Dermis microvascular lymphatic vessel endothelial cell (primary cell): ENCODE measurements at regions not wholly inside any gene's neighbourhood (a gene's known extent, or its start where the extent isn't known, plus 50 kb on each side); places are given as distances from the start of the nearest gene placed in this dataset.

Source experiments
- DNase-seq, 2 donors: peaks; one replicate each; pipeline versions ENCODE4 v3.0.0 to v3.0.0-alpha.2; 2010; ENCODE audit warnings: low read depth in 2 of 2

DNA sequence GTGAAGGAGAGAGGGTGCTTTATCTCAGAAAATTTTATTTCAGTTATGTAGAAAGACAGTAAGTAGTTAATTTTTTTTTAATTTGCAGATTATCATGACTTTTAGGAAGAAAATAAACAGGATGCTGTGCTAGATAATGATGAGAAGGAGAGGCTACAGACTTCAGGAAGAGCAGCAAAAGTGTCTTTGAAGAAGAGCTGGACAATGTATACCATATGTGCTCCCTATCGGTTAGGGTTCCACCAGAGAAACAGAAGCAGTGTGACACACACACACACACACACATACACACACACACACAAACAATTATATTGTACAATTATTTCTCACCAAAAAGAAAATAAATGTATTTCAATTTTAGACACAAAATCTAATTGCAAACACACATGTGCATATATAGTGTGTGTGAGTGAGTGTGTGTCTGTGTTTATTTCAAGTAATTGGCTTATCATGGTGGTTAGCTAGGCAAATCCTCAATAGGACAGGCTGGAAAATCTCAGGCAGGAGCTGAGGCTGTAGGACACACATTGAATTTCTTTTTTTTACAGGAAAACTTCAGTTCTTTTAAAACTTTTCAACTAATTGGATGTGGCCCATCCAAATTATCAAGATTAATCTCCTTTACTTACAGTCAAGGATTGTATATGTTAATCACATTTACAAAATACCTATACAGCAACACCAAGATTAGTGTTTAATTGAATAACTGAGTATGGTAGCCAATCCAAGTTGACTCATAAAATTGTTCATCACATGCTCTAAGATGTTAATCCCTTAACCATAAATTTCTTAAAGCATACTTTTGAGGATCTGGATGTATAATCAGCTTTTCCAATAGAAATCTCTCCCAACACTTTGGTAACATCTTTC lies 235.8 kb upstream of the DCN start:
- no peak for DNase-seq

DNA sequence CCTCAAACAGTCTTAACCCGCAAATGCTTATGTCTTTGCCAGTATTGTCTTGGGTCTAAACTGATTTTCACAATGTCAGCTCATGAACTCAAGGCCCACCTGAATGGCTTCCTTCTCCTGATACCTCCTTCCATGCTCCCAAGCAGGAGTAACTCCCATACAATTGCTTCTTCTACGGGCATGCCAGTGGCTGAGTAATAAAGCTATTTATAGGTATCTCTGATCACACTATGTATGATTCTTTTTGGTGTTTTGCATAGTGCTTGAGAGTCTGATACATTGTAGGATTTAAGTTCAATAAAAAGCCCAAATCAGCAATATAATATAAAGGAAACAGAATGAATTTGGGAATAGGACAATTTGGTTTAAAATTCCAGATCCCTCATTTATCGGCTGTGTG lies 235.0 kb upstream of the DCN start:
- DNase-seq: no peak

DNA sequence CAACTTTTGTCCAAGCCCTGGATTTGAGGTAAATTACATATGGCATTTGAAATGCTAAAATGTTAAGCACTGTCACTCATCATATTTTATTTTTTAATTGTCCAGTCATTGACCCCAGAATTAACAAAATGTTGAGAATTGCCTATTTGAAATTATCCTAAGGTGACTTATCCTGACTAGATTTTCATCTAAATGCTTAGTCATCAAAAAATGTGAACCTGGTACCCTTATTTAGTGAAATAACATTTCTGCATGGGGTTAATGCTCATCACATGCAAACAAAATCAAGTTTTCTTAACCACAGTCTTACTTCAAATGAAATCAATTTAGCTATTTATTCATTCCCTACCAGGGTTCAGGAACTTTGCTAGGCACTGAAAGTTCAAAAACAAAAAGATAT lies 232.0 kb upstream of the DCN start:
- DNase-seq: no peak

DNA sequence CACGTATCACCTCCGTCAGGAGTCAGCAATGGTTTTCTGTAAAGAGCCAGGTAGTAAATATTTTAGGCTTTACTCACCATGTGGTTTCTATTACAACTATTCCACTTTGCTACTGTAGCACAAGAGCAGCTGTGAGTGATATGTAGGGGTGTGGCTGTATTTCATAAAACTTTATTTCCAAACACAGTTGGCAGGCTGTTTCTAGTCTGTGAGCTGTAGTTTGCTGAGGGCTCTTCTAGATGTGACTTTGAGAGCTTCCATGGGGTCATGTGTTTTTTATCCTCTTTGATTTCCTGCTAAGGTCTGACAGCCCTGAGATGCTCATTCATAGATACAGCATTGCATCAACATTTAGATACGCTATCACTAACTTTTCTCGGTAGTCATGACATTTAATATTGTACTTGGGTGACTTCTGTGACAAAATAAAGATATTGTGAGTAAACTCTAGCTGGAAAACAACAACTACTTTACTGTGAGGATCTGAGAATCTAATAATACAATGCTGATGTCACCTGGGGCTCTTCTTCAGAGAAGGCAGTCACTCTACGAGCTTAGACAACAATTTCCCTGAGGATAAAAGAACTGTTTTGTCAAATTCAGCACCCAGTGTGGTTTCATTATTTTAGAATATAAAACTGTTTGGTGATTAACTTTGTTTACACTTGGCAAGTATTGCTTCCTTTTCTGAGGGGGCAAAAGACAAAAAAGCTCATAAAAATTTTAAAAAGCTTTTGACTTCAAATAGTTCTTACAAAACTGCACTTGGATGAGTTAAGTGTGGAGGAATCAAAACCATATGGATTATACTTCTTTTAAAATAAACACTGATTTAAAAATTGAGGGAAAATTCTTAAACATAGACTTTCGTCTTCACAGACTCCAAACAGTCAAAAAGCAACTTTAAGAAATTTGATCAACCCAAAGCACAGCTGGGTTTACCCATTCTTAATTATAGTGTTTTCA lies 231.2 kb upstream of the DCN start:
- no peak for DNase-seq

DNA sequence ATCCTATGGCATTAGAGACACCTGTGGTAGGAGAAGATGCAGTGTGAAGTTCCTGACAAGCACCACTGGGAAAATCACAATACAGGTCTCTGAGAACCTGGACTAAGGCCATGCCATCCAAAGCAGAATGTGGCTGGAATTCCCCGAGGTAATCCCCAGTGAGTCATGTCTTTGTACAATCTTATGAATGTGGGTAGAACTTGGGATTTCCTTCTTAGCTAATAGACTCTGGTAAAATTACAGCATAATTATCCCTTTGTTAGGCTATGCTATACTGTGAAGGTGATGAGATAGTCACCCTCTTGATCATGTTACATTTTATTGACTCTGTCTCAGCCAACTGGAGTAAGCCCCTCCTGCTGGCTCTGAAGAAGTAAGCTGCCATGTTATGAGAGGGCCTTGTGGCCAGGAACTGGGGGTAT lies 224.3 kb upstream of the DCN start:
- peak in 1 of 2 donors; percentile 69 for DNase-seq

DNA sequence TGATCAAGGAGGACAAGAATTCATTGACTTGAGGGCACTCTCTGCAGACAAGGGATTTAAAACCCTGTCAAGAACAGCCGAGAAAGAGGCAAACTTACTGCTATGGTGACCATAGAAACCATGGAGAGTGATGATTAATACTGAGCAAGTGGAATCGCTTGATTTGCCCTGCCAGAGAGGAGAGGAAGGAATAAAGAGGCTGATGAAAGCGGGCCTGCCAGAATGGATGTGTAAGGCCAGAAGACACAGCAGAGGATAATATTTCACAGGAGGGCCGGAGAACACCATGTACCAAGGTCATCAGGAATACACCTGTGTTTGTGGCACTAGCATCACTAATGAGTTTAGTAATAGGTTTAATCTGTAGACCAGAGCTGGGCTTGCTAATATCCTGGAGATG lies 221.8 kb upstream of the DCN start:
- DNase-seq: no peak

DNA sequence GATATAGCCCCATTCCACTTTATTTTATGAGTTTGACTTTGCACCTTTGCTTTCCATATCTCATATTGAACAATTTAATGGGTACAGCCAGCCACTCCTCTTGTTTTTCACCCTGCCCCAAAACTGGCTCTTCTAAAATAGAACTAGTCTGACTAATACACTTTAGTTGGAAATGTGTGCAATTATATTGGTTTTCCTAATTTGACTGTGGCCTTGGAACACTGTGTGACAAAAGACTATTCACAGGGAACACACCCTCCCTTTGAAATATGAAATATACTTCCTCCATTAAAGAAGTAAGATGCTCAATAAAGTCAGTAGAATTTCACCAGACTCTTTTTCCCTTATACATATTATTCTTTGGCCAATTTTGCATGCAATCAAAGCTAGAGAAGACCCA lies 218.6 kb upstream of the DCN start:
- DNase-seq: no peak

DNA sequence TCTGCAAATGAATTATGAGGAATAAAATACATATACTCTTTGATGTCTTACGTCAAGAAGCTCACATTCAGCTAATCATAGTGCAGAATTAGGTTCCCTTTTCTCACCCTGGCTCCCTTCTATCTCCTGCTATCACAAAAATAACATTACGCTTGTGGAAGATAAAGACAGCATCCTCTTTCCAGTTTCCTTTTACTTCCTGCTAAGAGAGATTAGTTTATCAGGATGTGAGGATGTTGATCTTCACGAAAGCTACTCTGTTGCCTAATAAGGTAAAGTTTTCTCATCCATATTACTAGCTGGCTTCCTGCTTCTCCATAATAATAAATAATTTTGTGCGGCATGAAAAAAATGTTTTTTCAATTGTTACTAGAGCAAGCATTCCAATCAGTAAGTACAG lies 217.7 kb upstream of the DCN start:
- peak; percentile 56 to 74 for DNase-seq

DNA sequence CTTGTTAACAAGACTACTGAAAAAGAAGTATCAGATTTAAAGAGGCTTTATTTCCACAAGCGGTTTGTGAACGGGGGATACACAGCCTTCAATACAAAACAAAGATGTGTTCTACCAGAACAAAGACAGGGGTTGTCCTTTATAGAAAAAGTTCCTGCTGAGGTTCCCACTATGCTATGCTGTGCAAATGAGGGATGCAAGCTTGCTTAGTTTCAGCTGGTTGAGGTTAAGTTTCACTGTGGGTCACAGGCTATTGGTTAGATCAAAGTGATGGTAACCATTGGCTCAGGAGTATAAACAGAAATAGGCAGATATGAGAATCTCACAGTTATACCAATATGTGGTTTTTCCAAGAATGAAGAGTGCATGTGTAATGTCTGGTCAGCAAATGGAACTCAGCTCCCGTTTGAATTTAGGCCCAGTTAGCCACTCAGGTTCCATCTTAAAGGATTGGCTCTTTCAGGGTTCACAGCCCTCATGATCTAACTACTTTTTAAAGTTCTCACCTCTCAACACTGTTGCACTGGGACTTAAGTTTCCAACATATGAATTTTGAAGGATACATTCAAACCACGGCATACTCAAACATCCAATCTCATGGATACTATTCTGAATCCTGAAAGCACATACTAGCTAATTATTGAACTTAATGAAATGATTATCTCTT lies 215.4 kb upstream of the DCN start:
- DNase-seq: no peak

DNA sequence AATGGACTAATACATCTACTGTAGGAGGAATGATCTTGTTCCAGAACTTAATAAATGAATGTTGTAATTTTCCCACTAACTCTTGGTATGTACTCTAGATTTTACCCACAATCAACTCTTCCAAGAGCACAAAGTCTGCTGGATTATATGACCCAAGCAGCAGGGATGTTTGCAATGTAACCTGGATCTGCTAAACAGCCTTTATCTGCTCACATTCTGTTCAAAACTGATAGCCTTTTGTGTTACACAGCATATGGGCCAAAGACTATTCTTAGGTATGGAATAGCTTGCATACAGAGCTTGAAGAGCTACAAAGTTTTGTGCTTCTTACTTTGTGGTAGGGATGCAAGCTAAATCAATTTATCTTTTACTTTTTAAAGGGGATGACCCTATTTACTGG lies 213.7 kb upstream of the DCN start:
- DNase-seq: no peak

DNA sequence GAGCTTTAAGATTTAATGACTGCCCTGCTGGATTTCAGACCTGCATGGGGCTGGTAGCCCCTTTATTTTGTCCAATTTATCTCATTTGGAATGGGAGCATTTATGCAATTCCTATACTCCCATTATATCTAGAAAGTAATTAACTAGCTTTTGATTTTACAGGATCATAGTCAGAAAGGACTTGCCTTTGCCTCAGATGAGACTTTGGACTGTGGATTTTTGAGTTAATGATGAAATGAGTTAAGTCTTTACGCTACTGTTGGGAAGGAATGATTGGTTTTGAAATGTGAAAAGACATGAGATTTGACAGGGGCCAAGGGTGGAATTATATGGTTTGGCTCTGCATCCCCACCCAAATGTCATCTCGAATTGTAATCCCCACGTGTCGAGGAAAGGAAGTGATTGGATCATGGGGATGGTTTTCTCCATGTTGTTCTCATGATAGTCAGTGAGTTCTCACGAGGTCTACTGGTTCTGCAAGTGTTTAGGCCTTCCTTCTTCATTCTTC lies 213.1 kb upstream of the DCN start:
- DNase-seq: no peak

DNA sequence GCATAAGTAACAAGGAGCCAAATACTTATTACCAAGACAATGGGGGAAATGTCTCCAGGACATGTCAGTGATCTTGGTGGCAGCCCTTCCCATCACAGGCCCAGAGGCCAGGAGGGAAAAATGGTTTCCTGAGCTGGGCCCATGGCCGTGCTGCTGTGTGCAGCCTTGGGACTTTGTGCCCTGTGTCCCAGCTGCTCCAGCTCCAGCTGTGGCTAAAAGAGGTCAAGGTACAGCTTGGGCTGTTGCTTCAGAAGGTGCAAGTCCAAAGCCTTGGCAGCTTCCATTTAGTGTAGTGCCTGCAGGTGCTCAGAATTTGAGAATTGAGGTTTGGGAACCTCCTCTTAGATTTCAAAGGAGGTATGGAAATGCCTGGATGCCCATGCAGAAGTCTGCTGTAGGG lies 212.3 kb upstream of the DCN start:
- no peak for DNase-seq

DNA sequence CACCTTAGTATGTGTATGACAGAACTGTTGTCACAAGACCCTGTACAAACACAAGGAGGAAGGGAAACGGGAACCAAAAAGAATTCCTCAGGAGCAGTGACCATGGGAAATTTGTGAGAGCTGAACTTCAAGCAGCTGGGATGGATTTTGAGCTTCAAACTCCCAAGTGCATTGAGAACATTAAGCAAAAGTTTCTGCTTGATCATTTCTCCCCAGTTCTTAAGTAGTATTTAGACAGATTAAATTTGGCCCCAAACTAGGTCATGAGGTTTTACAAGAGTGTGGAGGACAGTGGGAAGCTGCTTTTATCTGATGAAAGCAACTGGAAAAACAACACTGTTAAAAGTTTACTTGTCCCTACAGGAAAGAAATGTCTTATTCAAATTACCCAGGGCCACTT lies 206.0 kb upstream of the DCN start:
- DNase-seq: no peak

DNA sequence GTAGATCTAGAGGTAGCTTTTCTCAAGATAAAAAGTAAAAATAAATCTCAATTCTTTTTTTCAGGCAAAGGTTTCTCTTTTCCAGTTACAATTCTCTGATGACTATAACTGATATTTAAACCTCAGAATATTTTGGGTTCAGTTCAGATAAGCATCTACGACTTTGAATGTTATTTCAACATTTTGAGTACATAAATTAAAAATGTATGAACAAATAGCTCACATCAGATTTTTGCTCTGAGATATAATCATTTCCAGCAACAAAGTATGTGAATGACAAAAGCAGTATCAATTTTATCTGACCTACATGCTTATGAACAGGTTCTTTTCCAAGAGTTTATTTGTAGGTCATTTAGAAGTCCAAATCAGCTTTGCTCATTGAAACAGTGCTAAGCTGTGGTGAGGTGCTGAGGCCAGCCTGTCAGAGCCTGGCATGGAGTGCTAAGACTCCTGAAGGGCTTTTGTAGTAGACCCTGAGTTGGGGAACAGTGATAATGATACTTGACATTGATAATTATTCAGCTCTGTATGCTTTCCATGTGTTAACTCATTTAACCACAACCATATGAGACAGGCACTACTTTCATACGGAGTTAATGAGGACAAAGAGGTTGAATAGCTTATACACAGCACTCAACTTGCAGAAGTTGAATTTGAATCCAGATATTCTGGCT lies 205.0 kb upstream of the DCN start:
- no peak for DNase-seq

DNA sequence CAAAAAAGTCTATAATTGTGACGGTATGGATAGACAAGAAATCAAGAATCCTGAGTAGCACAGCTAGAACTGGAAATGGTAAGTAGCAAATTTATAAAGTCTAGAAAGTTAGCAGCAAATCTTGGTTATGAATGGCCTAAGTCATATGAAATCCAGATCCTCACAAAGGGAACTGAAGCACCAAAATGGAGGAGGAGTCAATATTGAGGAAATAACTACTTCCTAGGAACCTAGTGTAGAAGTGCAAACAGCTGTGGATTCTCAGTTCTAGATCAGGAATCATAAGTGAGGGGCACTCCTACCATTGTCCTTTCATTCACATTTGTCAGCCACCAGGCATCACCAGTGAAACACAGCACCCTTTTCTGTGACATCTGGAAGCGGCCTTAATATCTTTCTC lies 202.2 kb upstream of the DCN start:
- no peak for DNase-seq

DNA sequence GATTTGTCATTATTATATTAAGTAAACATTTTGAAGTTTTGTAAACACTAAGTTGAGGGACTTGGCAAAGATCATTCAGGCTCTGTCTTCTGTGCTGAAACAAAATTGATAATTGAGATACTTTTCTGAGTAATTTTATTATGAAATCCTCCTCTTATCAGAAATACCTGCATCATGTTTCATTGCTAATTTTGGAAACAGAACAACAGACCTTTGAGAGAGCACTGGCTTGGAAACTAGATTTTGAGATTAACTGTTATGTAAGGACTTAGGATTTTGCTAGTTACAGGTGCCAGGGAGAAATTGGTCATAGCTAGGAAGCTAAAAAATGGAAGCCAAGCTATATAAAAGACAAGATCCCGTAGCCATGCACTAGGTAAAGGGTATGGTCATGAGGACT lies 201.7 kb upstream of the DCN start:
- no peak for DNase-seq

DNA sequence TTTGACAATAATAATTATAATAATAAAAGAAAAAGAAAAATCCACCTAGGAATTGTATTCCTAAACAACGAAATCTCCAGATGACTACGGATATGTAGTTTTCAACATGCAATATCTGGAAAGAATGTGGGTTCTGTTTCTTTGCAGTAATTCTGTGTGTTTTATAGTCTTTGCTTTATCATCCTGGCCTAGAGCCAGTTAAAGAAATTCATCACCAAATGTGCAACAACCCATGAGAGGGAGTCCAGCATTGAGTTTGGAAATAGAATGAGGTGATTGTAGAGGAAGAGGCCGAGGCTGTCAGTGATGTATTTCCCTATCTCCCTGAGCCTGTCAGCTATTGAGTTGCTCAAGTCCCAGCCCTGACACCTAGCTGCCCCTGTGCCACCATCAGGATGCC lies 200.5 kb upstream of the DCN start:
- DNase-seq: no peak

DNA sequence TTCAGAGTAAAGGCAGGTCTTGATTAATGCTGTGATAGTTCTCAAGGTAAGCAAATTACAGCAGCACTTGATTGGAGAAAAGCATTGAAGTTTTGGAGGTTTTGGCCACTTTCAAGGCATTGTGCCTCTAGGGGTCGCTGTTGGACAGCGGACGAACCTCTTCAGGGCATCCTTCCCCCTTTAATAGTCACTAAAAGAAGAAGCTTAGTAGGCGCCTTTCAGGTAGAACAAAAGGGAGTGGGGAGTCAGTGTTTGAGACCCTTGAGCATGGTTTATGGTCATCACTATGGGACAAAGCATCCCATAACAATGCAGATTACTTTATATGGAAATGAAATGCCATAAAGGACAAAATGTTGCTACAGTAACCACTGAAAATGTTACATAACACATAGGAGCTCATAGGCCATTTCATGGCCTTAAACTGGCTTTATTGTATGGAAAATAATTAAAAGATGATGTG lies 199.5 kb upstream of the DCN start:
- DNase-seq: peak; percentile 79 to 86

DNA sequence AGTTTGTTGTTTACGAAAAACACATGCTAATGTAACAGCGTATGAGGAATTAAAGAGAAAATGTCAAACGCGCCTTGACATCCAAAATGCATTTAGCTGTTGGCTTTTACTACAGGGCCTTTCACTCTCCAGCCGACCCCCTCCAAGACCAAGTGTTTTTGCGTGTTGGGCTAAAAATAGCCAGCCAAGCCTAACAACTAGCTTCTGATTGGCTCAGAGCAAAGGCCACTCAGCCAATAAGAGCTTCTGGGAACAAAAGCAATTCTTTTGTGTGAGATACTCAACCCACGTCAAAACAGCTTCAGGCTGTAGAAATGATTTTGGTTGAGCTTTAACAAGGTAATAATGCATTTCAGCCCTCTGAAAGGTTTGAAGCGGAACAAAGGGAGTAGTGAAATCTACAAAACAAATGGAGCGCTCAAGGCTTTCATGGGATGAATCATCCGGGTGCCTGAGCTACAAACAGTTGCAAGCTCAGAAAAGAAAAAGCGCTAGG lies 198.7 kb upstream of the DCN start:
- DNase-seq: peak; percentile 73 to 85

DNA sequence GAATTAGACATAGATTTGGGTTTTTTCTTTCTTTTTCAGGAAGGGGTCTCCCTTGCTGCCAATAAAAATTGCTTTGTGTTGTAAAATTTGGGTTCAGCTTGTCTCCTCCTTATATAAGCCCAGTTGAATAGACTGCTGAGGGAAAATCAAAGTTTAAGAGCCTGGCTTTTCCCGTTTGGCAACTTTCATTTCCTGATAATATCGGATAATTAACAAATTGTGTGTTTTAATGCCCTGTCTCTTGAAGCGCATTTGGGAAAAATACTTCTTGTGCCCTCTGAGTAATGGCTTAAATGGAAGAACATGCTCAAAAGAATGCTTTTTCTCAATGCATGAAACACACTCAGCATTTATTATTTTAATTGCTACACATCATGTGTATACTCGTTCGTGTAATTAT lies 198.0 kb upstream of the DCN start:
- no peak for DNase-seq
